Dedifferentiated amniotic fluid mesenchymal stem cell (primary cell): ENCODE measurements at regions not wholly inside any gene's neighbourhood (a gene's known extent, or its start where the extent isn't known, plus 50 kb on each side); places are given as distances from the start of the nearest gene placed in this dataset.
A peak's percentile ranks its signal among the peaks of the same experiment; 100 is the strongest.
"Not testable (repeated sequence)": the region's sequence is repeated elsewhere in the genome, so short reads cannot be mapped to it uniquely, and the experiment has no call there.

Experiments used
- DNase-seq: peaks from one replicate; pipeline ENCODE4 v3.0.0-alpha.2; 2016; ENCODE audit errors: extremely low spot score

DNA sequence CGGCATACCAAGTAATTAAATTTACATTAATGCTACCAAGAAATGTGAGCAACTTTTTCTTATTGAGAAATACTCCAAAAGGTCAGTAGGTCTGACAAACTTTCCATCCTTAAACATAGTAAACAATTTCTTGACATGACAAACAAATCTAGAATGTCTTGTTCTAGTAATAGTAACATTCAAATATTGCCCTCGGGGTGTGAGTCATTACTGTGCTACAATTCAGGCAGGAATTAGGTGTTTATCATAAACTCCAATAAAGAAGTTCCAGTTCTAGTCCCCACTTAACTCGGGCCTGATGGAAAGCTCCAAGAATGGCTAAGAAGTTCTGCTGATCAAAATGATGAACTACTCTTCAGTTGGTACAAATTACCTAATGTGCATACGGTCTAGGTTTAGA, 235.6 kb upstream of the TUSC1 start:
- no peak for DNase-seq

DNA sequence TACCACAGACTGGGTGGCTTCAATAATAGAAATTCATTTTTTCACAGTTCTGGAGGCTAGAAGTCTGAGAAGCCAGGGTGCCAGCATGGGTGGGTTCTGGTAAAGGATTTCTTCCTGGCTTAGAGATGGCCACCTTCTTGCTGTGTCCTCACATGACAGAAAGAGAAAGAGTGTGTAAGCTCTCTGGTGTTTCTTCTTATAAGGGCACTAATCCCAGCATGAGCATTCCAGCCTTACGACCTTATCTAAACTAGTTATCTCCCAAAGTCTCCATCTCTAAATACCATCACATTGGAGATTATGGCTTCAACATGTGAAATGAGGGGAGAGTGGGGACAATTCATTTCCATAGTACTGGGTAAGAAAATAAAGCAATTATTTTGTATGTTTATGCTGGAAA, 226.5 kb upstream of the TUSC1 start:
- DNase-seq, result no peak

DNA sequence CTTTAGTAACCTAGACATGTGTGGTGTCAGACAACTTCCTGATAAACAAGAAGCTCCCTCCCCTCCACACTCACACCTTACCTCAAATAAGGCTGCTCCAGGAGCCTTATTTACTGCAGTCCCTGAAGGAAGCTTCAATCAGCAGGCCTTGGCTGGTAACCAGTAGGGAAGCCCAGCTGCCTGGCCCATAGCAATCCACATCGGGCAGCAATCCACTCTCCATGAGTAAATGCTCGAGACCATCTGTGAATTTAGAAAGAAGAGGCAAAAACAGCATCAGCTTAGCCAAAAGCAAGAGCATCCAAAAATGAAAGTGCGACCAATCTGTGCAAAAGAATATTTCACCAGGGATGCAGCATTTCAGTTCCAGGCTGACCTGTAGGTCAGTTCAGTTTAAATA, 213.3 kb upstream of the TUSC1 start:
- DNase-seq, result no peak

DNA sequence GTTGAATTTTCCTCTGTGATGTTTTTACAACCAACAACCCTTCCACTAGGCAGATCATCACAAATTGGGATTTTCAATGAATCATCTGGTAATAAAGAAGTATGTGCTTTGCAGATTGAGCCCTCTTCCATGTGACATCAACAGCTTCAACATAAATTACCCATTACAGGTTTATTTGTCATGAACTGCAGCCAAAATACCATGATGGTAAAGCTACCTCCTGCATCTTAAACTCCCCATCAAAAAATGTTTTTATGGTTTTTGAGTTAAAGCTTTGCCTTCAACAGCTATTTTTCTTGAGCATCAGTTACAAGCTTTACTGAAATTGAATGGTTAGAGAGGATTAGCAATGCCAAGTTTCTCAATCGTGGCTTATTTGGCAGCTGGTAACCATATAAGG, 211.4 kb upstream of the TUSC1 start:
- no peak for DNase-seq

DNA sequence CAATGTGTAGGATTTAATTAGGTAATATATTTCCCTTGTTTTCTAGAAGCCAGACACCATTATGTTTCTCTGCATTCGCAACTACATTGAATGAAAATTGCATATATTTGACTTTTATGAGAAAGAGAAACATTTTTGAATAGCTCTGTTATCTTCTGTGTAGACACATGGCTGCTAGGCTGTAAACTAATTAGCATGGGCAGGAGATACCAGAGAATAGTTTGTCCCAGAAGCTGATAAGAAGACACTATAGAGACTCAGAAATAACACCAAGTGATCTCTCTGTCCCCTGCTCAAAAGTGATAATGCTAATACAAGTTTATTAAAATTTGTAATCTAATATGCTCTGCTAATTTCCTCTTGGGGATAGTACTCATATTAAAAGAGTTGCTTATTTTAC, 198.0 kb upstream of the TUSC1 start:
- DNase-seq, result no peak

DNA sequence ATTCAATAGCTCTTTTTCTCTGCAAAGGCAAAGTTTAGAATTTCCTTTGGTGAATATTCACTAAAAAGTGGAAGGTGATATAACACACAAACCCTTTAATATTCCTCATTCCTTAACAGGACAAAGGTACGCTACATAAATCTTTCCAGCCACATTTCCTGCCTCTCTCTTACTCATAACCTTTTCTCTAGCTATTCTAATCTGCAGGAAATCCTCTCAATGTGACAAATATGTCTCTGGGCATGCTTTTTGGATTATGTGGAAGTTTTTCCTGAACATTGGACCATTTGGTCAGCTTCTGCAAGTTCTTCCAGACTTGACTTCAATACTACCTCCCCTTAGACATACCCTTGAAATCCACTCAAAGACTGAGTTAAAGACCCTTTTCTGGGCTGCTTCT, 186.3 kb upstream of the TUSC1 start:
- no peak for DNase-seq

DNA sequence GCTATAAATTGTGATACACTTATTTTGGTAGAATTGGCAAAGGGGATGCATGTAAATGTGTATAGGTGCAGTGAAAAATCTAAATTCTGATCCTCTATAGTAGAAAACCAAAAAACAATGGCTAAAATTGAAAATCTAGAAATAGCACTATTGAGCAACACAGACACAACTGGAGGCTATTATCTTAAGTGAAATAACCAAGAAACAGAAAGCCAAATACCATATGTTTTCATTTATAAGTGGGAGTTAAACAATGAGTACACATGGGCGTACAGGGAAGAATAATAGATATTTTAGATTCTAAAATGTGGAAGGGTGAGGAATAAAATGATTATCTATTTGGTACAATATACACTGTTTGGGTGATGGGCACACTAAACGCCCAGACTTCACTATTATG, 183.2 kb upstream of the TUSC1 start:
- DNase-seq, result peak; percentile 49

DNA sequence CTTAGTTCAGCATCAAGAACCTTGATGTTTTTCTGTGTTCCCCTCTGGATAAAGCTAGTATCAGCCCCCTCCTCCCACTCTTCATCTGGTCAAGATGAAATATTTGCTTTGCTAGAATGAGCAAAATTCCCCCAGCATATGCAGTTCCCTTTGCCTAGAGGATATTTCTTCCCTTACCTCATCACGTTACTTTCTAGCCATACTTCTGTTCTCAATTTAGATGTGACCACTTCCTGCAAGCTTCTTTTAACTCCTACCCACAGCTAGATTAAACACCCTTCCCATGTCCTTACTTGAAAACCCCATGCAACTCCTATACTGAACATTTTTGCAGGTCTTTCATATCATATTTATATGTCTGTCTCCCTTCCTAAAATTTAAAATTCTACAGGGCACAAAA, 178.9 kb upstream of the TUSC1 start:
- DNase-seq, result no peak

DNA sequence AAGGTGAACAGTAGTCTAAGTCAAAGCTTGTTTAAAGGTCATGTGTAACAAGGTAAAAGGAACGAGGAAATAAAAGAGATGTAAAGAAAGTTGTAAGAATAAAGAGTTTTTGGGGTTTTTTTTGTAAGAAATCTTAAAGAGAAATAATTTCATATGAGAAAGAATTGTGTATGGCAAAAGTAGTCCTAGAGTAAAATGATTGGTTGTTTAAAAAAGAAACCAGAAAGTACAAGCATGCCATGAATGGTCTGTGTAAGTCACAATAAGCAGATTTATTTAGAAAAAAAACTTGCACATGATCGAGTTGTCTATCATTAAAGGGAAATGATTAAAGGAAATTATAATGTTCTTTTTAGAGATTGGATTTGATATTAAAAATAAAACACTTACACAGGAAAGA, 172.6 kb upstream of the TUSC1 start:
- DNase-seq, result no peak

DNA sequence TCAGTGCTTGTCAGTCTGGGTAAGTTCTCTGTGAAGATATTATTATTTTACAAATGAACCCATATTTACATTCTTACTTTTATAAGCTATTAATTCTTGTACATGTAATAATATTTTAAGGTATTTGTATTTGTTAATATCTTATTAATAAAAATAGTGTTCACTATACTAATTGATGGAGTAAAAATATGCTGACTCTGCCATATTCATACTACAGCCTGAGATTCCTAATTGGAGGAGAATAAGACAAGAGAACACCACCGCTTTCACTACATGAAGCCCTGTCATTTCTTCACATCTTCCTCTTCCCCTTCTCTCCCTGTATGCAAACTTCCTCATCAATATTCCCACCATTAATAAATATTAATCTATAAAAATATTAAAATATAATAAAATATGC, 167.6 kb upstream of the TUSC1 start:
- no peak for DNase-seq

DNA sequence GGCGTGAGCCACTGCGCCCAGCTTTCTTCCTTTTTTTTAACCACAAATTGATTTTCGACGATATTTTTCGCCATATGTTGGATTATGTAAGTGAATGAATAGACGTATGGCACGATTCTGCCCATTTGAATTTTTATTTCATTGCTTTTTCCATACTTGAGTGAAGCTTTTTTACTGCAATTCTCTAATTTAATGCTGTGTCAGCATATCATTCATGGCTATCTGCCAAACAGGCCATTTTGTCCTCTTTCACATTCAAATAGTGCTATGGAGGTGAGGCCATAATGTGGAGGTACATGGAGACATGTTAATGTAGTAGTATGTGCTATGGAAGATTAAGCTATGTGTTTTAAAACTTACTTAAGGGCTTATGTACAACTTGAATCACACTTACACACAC, 152.1 kb upstream of the TUSC1 start:
- no peak for DNase-seq

DNA sequence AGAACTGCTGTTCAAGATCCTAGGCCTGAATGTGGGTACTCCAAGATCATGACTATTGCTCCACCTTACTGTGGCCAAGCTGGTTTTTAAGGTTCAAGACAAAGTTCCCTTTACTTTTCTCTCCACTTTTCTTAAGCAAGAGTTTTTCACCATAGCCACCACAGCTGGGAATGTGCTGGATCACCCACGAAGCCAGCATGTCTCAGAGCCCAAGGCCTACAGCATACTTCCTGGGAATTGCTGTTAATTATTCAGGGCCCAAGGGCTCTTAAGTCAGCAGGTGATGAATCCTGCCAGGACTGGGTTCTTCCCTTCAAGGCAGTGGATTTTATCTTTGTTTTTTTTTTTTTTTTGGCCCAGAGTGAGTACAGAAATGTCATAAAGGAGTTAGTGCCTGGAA, 149.4 kb upstream of the TUSC1 start:
- no peak for DNase-seq

DNA sequence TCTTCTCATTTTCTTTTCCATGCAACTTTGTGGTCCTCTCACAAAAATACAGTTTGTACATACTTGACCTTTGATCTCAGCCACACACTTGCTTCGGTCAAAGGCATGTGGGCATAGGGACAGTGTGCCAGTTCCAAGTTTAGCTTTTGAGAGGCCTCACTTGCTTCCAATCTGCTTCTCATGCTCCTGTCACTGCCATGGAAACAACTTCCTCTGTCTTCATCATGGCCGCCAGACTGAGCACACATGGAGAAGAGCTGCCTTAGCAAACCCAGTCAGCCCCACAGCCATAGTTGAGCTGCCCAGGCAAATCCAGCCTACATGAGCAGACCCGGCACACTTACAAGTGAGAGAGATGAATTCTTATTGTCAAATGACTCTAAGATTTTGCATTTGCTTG, 138.2 kb upstream of the TUSC1 start:
- DNase-seq, result no peak

DNA sequence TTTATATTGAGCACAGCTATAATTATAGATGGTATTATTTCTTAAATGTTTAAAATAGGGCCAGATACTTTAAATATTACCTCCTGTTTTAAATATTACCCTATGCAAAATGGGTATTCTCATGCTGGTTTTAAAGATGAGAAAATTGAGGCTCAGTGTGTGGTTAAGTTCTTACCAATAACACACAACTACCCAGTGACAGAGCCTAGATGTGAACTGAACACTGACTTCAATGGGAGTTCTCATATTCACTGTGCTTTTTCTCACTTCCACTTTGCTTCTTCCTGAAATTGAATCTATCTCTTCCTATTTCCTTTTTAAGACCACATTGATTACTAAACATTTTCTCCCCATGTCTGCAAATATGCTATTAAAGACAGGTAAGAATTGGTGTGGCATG, 135.8 kb upstream of the TUSC1 start:
- DNase-seq, result no peak

DNA sequence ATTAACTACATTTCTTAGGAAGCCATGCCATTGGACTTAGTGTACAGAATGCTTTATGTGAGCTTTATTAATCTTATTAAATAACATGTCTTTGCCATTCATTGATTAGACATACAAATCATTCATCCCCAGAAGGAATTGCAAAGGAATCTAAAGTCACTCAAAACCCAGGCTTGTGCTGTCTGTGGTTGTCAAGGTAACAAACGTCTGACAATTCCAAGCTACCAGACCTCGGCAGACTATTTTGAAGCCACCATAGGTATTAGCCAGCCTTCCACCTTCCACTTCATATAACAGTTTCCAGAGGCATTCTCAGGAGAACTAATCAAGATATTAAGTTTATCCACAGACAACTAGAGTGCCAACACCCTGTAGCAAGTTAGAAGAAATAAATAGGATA, 135.2 kb upstream of the TUSC1 start:
- DNase-seq, result no peak

DNA sequence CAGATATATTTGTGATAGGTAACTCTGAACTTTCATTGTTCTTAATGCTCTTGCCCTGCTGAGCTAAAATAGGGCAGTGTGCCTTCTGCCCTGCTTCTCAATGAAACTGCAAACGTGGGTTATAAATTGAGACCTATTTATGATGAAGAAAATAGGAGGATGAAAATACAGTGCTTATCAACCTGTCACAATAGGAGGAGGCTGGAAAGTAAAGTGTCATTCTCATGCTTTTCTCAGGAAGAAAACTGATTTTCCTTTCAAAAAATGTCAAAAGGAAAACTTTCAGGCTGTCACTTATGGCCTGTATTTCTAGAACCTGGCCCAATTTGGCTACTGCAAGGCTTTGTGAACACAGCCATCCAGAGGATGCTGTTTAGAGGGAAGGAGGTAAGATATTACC, 130.3 kb upstream of the TUSC1 start:
- no peak for DNase-seq

DNA sequence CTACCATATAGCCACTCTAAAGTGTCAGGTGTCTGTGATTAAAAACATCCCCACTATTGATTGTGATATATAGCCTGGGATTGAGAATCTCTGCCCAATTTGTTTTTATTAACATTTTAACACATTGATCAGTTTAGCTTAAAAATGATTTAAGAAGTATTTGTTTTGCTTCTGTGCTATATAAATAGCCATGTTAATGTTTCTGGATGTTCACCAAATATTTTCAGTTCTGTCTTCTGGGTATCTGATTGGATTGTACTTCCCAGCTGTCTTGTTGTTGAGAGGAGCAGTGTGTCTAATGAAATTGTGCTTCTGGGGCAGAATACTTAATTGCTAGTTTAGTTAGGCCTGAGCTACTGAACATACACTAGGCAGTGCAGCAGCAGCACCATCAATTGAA, 126.6 kb upstream of the TUSC1 start:
- no peak for DNase-seq

DNA sequence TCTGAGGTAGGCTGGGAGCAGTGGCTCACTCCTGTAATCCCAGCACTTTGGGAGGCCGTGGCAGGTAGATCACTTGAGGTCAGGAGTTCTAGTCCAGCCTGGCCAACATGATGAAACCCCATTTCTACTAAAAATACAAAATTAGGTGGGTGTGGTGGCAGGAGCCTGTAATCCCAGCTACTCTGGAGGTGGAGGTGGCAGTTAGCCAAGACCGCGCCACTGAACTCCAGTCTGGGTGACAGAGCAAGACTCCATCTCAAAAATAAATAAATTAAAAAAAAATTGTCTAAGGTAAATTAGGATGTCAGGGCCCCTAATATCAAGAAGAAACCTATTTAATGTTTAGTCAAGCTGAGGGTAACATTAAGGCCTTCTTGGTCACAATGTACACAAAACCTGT, 123.7 kb upstream of the TUSC1 start:
- DNase-seq, result not testable (repeated sequence)

DNA sequence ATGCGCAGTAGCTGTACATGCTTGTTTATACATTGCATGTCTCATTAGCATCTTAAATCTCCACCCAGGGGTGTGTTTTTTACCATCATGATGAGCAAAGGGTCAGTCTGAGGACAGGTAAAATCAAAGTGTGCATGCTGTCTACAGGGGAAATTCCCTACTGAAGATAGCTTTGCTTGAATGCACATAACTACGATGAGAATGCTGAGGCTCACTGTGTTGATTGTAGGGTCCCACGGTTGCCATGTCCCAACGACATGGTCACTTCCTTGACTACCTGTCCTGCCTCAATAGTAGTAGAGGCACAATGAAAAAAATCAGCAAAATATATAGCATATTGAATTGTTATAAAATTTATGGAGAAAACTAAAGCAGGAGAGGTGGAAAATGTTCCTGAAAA, 95.6 kb upstream of the TUSC1 start:
- DNase-seq, result no peak

DNA sequence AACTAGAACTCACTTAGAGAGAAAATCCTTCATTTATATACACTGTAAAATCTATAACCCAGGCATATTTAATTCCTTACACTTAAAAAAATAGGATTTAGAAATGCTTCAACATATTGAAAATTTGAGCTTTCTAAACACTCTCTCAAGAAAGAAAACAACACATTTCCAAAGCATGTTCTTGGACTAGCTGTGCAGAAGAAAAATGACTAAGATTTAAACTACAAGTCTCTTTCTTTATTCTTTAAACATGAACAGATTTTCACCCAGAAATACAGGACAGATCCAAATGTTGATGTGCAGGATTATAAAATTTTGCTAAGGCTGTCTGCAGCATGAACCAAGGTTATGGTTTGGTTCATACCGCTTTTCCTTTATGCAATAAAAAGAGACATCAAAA, 77.7 kb upstream of the TUSC1 start:
- DNase-seq, result no peak

DNA sequence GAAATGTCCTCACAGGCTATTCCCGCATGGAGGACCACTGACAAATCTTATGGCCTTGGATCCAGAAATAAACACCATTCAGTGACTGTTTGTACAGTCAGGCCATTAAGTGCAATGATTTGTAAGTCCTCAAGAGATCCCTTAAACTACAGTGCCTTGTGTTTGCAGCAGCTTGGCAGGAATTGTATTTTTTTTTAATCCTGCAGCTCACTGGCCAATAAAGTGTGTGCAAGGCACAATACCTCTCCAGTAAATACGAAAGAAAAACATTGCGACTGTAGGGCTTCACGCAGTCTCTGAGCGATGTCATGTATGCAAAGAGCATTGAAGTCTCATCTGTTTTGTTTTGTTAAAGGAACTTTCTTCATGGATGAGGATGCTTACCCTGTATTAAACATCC, 74.2 kb upstream of the TUSC1 start:
- DNase-seq, result no peak

DNA sequence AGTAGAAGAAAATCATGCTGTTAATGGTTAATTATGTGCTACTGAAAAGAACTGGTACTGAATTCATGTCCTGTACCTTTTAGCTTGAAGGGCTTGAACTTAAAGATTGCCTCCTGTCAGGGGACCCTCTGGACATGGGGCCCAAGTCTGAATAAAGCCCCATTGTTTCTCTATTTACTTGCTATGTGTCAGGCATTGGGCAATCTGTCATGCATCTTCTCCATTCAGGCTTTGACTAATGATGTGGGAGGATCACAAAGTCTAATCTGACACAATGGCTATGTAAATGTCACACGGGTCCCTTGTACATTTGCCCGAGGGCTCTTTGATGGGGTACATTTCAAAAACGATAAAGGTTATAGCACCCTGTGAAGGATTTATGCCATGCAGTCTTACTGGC, 64.0 kb upstream of the TUSC1 start:
- DNase-seq, result no peak

DNA sequence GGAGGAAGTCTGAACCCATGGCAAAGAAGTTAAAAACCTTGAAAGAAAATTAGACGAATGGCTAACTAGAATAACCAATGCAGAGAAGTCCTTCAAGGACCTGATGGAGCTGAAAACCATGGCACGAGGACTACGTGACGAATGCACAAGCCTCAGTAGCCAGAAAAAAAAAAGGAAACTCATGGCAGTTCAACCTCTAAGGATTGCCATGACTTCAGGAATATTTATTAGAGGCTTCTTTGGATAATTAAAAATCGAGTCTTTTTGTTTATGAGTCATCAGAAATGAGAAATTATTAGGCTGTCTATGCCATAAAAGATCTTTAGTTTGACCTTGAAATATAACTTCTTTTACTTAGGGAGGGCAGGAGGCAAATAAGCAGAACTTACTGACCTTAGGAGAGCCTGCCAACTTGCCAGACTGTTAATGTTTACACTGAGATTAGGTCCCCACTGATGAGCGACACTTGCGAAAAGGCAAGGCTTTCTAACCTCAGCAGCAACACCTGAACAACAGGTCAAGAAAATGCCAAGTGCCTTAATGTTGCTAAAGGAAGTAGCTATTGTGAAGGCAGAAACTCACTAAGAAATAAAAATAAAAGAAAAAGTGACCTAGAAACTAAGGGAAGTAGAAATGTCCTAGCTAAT, 55.2 kb upstream of the TUSC1 start:
- DNase-seq, result no peak

DNA sequence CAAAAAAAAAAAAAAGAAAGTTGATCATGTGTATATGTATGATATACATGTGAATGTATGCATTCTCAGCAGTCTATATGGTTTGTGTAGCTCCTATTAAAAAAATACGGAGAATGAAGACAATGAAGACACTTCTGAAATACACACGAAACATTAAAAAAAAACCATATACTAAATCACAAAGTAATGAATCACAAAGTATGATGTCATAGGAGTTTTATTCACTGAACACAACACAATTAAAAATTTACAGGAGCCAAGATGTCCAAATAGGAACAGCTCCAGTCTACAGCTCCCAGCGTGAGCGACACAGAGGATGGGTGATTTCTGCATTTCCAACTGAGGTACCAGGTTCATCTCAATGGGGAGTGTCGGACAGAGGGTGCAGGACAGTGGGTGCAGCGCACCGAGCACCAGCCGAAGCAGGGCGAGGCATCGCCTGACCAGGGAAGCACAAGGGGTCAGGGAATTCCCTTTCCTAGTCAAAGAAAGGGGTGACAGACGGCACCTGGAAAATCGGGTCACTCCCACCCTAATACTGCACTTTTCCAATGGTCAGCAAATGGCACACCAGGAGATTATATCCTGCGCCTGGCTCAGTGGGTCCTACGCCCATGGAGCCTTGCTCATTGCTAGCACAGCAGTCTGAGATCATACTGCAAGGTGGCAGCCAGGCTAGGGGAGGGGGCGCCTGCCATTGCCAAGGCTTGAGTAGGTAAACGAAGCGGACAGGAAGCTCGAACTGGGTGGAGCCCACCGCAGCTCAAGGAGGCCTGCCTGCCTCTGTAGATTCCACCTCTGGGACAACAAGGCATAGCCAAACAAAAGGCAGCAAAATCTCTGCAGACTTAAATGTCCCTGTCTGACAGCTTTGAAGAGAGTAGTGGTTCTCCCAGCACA, 53.9 kb upstream of the TUSC1 start:
- DNase-seq, result not testable (repeated sequence)
